HG02852 (cell line): ENCODE measurements at regions not wholly inside any gene's neighbourhood (a gene's known extent, or its start where the extent isn't known, plus 50 kb on each side); places are given as distances from the start of the nearest gene placed in this dataset.
"Not testable (repeated sequence)": the region's sequence is repeated elsewhere in the genome, so short reads cannot be mapped to it uniquely, and the experiment has no call there.

Experiments
- ATAC-seq: cut with Tn5 transposase; IDR thresholded peaks from one replicate; pipeline ENCODE4 v1.9.1; 2021; ENCODE audit warnings: mild to moderate bottlenecking, moderate library complexity; ENCODE audit not compliant: unreplicated experiment

- ATAC-seq: no peak
These were observed 201.3 kb downstream of the GIPC2 start for GRCh38 chr1:78247079-78247478.

- ATAC-seq: no peak
These were observed 204.4 kb downstream of the GIPC2 start for GRCh38 chr1:78250201-78250600.

- ATAC-seq: no peak
These were observed 208.8 kb downstream of the GIPC2 start for GRCh38 chr1:78254517-78254916.

GRCh38 chr1:78255383-78255782 lies 209.6 kb downstream of the GIPC2 start:
- ATAC-seq: no peak

GRCh38 chr1:78255846-78256245 lies 210.1 kb downstream of the GIPC2 start:
- ATAC-seq: no peak

GRCh38 chr1:78263459-78263858 lies 217.7 kb downstream of the GIPC2 start:
- ATAC-seq: no peak

GRCh38 chr1:78263946-78264345 lies 218.2 kb downstream of the GIPC2 start:
- ATAC-seq: no peak

GRCh38 chr1:78267513-78268218 lies 221.9 kb downstream of the GIPC2 start:
- ATAC-seq: no peak

- no peak for ATAC-seq
These were observed 221.2 kb upstream of the PTGFR start for GRCh38 chr1:78269591-78269990.

- ATAC-seq: not testable (repeated sequence)
These were observed 219.4 kb upstream of the PTGFR start for GRCh38 chr1:78271423-78271822.

- no peak for ATAC-seq
These were observed 216.0 kb upstream of the PTGFR start for GRCh38 chr1:78274814-78275213.

- no peak for ATAC-seq
These were observed 215.3 kb upstream of the PTGFR start for GRCh38 chr1:78275456-78275855.

- ATAC-seq: no peak
These were observed 214.7 kb upstream of the PTGFR start for GRCh38 chr1:78275906-78276685.

GRCh38 chr1:78277253-78277652 lies 213.5 kb upstream of the PTGFR start:
- peak; percentile 44 for ATAC-seq

GRCh38 chr1:78279051-78279450 lies 211.7 kb upstream of the PTGFR start:
- ATAC-seq: no peak

- ATAC-seq: no peak
These were observed 210.1 kb upstream of the PTGFR start for GRCh38 chr1:78280626-78281025.

GRCh38 chr1:78281580-78281979 lies 209.2 kb upstream of the PTGFR start:
- no peak for ATAC-seq

GRCh38 chr1:78283691-78284090 lies 207.1 kb upstream of the PTGFR start:
- ATAC-seq: no peak

GRCh38 chr1:78284354-78284753 lies 206.4 kb upstream of the PTGFR start:
- no peak for ATAC-seq

GRCh38 chr1:78286686-78287085 lies 204.1 kb upstream of the PTGFR start:
- ATAC-seq: no peak

GRCh38 chr1:78289603-78290002 lies 201.2 kb upstream of the PTGFR start:
- ATAC-seq: no peak

- ATAC-seq: no peak
These were observed 199.4 kb upstream of the PTGFR start for GRCh38 chr1:78291418-78291817.
